ENCODE measurements at regions not wholly inside any gene's neighbourhood (a gene's known extent, or its start where the extent isn't known, plus 50 kb on each side); places are given as distances from the start of the nearest gene placed in this dataset.

DNA sequence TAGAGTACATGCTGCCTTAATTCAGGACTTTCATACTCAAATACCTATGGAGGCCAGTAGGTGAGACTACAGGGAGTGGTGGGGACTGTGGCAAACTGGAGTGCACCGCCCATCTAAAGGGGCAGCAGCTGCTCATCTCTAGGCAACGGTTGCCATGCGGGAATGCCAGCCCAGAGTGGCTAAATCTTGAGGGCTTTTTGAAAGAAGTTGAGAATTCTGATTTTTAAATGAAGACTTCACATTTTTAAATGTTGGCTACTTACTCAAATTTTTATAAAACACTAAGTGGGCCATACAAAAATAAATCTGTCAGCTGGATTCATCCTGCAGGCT is 90.8 kb upstream of the PRR23E start:
- ChIA-PET POLR2A (no interaction called here), CTCF (no interaction called here)
- no CpG with 5 or more reads among the region's 3 CpGs for WGBS (ENCODE audit: insufficient coverage)
- Mint-ChIP-seq H3K4me3 (no peak overlapping the region), H3K27ac (no peak overlapping the region), H3K4me1 (no peaks in the 10 kb centered on the region), H3K9me3 (ENCODE audit: insufficient read depth) (no peaks in the 10 kb centered on the region), H3K27me3 (peaks cover 18% of the 10 kb centered on the region)
- no peak overlapping the region for H3K4me3 ChIP-seq (ENCODE audit: control extremely low read depth in 1 of 5, extremely low read depth in 1 of 5, insufficient read depth in 1 of 5, low read depth in 2 of 5, low read length in 4 of 5)
- no peak for DNase-seq
- H3K9ac ChIP-seq (ENCODE audit: low read length) = no peak overlapping the region
- no peak overlapping the region for H2AFZ ChIP-seq (ENCODE audit: insufficient read depth, low read depth, low read length, poor library complexity, severe bottlenecking)
- no peaks in the 10 kb centered on the region for H3K36me3 ChIP-seq (replicated peaks in 1 of 2; ENCODE audit: control extremely low read depth in 1 of 2, control insufficient read depth in 1 of 2, extremely low read depth in 1 of 2, insufficient read depth in 2 of 2, low read length in 1 of 2)
- no peak overlapping the region for H3K4me2 ChIP-seq (replicated peaks; ENCODE audit: low read depth, low read length, poor library complexity, severe bottlenecking)
- H4K20me1 ChIP-seq (ENCODE audit: control insufficient read depth, insufficient read depth, low read length, poor library complexity, severe bottlenecking) = no peaks in the 10 kb centered on the region
- H3K4me1 ChIP-seq (ENCODE audit: control insufficient read depth in 2 of 2, insufficient read depth in 2 of 2, low read length in 2 of 2) = no peaks in the 10 kb centered on the region
- H3K27me3 ChIP-seq (replicated peaks in 1 of 4; ENCODE audit: control extremely low read depth in 1 of 4, control insufficient read depth in 3 of 4, insufficient read depth in 4 of 4, low read length in 3 of 4) = no peaks in the 10 kb centered on the region
- intact Hi-C loops (cut with micrococcal nuclease) = no loop called here
- TF ChIP-seq, protein P1, sequence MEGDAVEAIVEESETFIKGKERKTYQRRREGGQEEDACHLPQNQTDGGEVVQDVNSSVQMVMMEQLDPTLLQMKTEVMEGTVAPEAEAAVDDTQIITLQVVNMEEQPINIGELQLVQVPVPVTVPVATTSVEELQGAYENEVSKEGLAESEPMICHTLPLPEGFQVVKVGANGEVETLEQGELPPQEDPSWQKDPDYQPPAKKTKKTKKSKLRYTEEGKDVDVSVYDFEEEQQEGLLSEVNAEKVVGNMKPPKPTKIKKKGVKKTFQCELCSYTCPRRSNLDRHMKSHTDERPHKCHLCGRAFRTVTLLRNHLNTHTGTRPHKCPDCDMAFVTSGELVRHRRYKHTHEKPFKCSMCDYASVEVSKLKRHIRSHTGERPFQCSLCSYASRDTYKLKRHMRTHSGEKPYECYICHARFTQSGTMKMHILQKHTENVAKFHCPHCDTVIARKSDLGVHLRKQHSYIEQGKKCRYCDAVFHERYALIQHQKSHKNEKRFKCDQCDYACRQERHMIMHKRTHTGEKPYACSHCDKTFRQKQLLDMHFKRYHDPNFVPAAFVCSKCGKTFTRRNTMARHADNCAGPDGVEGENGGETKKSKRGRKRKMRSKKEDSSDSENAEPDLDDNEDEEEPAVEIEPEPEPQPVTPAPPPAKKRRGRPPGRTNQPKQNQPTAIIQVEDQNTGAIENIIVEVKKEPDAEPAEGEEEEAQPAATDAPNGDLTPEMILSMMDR (IDR thresholded peaks at IDR 0.05) = no peak
- no peak for TF ChIP-seq EZH2 (IDR thresholded peaks at IDR 0.05; ENCODE audit: borderline replicate concordance, insufficient read depth, low read depth, low read length, poor library complexity, severe bottlenecking)
- no peaks in the 10 kb centered on the region for H3K79me2 ChIP-seq (ENCODE audit: control insufficient read depth, insufficient read depth, low read length)
- no peak for ATAC-seq (ENCODE audit: low read depth)
- no peak overlapping the region for H3K27ac ChIP-seq (ENCODE audit: low read length in 2 of 2)
- no peaks in the 10 kb centered on the region for H3K9me3 ChIP-seq (ENCODE audit: control extremely low read depth in 1 of 3, control insufficient read depth in 2 of 3, insufficient read depth in 1 of 3, low read length in 2 of 3)

DNA sequence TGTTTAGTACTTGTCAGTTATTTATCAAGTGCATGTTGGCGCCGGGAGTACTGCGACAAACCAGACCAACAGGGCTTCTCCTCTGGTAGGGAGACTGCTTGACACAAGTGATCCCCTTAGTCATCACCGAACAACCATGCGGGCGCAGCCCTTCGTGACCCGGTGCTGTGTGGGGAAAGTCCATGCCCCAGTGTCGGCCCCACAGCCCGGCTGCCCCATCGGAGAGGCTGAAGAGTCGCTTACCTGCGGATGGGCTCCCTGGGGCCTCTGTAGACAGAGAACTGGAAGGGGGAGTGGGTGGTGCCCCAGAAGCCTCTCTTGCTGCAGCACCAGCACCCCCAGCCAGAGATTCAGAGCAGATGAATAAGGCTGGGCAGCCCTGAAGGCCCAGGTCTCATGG is 90.3 kb upstream of the PRR23E start:
- H3K79me2 ChIP-seq (ENCODE audit: control insufficient read depth, insufficient read depth, low read length) = no peaks in the 10 kb centered on the region
- peaks cover 0 to 3% (median 0%) of the 10 kb centered on the region in 3 donors for H3K9me3 ChIP-seq (ENCODE audit: control extremely low read depth in 1 of 3, control insufficient read depth in 2 of 3, insufficient read depth in 1 of 3, low read length in 2 of 3)
- Mint-ChIP-seq H3K27me3 (peaks cover 18% of the 10 kb centered on the region), H3K27ac (no peak overlapping the region), H3K4me1 (no peaks in the 10 kb centered on the region), H3K9me3 (ENCODE audit: insufficient read depth) (no peaks in the 10 kb centered on the region), H3K4me3 (no peak overlapping the region)
- no peak for DNase-seq
- no peak overlapping the region for H2AFZ ChIP-seq (ENCODE audit: insufficient read depth, low read depth, low read length, poor library complexity, severe bottlenecking)
- no peak for TF ChIP-seq EZH2 (IDR thresholded peaks at IDR 0.05; ENCODE audit: borderline replicate concordance, insufficient read depth, low read depth, low read length, poor library complexity, severe bottlenecking)
- TF ChIP-seq, protein P1 (IDR thresholded peaks at IDR 0.05) = no peak
- H3K27ac ChIP-seq (ENCODE audit: low read length in 2 of 2) = no peak overlapping the region
- no peaks in the 10 kb centered on the region for H3K4me1 ChIP-seq (ENCODE audit: control insufficient read depth in 2 of 2, insufficient read depth in 2 of 2, low read length in 2 of 2)
- no peak overlapping the region for H3K9ac ChIP-seq (ENCODE audit: low read length)
- ATAC-seq (ENCODE audit: low read depth) = no peak
- H3K4me3 ChIP-seq (ENCODE audit: control extremely low read depth in 1 of 5, extremely low read depth in 1 of 5, insufficient read depth in 1 of 5, low read depth in 2 of 5, low read length in 4 of 5) = no peak overlapping the region
- H3K36me3 ChIP-seq (replicated peaks in 1 of 2; ENCODE audit: control extremely low read depth in 1 of 2, control insufficient read depth in 1 of 2, extremely low read depth in 1 of 2, insufficient read depth in 2 of 2, low read length in 1 of 2) = no peaks in the 10 kb centered on the region
- H3K27me3 ChIP-seq (replicated peaks in 1 of 4; ENCODE audit: control extremely low read depth in 1 of 4, control insufficient read depth in 3 of 4, insufficient read depth in 4 of 4, low read length in 3 of 4) = peaks cover 0 to under 1% (median 0%) of the 10 kb centered on the region in 4 experiments
- CTCF ChIA-PET = no interaction called here
- WGBS (ENCODE audit: insufficient coverage) = 91% methylated on average over 13 of the region's 13 CpGs
- no peaks in the 10 kb centered on the region for H4K20me1 ChIP-seq (ENCODE audit: control insufficient read depth, insufficient read depth, low read length, poor library complexity, severe bottlenecking)
- intact Hi-C loops (cut with micrococcal nuclease) = no loop called here
- POLR2A ChIA-PET = no interaction called here
- H3K4me2 ChIP-seq (replicated peaks; ENCODE audit: low read depth, low read length, poor library complexity, severe bottlenecking) = no peak overlapping the region
